ENCODE measurements at regions not wholly inside any gene's neighbourhood (a gene's known extent, or its start where the extent isn't known, plus 50 kb on each side); places are given as distances from the start of the nearest gene placed in this dataset.

DNA sequence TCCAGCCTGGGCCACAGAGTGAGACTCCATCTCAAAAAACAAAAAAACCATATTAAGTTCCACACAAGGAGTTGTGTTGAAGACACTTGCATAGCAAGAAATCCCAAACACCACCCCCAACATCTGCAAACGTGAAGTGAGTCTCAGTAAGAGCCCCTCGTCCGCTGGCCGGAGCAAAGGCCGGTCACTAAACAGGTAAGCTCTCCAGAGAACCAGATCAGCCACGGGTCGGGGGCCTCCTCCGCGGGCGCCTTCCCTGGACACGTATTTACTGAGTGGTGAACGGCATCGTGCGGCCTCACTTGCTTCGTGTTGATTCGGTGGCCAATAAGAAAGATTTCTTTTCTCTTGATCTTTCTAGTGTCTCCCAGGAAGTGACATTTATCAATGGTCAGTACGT lies 93.6 kb downstream of the MRPL36 start:
- no peak for DNase-seq
- no peak for TF ChIP-seq GATA1 (IDR thresholded peaks at IDR 0.05; ENCODE audit: low read depth, low read length)
- no peak for TF ChIP-seq POLR2A (IDR thresholded peaks at IDR 0.05; ENCODE audit: low read length)

DNA sequence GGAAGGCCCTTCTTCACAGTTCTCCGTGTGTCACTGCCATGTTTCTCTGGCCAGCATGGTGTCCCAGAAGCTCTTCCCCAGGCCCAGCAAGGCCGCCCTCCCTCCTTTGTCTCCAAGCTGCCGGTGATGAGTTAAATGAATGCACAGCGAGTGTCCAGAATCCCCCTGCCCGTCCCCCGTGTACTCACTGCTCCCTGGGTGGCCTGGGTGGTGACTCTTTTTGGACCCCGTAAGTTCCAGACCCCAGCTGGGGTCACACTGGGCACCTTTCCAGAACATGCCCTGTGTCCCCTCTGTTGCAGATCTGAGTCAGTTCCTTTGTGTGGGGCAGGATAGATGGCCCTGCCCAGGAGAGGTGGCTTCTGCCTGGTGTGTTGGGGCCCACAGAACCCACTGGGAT lies 95.0 kb downstream of the MRPL36 start:
- DNase-seq = no peak
- TF ChIP-seq GATA1 (IDR thresholded peaks at IDR 0.05; ENCODE audit: low read depth, low read length) (no peak), POLR2A (IDR thresholded peaks at IDR 0.05; ENCODE audit: low read length) (no peak)

DNA sequence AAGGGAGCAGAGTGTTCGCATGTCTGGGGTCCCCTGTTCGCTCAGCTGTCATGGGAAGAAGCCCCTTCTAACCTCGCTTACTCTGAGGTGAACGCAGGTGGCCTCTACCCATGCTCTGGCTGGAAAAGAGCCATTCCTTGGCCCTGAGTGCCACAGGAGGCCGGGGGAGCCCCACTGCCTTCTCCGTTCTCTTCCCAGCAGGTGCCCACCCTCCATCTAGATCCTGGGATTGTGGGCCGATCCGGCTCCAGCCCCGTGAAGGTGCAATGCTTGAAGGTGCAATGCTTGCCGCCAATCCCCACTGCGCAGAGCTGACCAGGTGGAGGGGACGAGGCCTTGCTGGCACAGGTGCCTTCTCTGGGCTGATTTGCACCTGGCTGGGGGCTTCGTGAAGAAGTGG lies 95.4 kb downstream of the MRPL36 start:
- TF ChIP-seq POLR2A (IDR thresholded peaks at IDR 0.05; ENCODE audit: low read length) = no peak
- no peak for TF ChIP-seq GATA1 (IDR thresholded peaks at IDR 0.05; ENCODE audit: low read depth, low read length)
- no peak for DNase-seq

DNA sequence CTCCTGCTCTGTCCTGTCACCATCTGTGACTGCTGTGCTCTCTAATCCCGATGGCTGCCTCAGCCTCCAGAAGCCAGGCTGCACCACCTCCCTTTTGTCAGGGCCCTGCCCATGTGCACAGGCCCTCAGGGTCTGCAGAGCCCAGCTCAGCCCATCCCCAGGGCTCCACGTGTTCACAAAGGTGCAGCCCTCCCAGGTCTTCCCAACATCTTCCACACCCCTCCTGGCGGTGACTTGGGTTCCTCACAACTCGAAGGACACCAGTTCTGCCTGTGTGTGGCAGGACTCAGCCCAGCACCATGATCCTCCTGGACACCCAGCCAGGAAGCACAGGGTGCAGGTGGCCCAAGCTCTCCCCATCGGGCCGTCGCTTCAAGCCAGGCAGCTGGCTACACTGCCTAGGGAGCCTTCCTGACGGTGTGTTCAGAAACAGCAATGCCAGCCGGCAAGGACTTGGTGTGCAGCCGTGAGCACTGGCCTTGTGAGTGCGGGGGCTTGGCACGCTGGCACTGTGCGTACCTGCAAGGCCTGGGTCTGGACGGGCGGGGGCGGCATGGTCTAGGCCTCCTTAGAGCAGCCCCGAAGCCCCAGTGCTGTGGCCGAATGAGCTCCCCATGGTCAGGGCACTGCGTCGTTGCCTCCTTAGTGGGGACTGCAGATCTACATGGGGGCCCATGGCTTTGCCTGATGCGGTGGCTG lies 96.1 kb downstream of the MRPL36 start:
- no peak for TF ChIP-seq POLR2A (IDR thresholded peaks at IDR 0.05; ENCODE audit: low read length)
- TF ChIP-seq GATA1 (IDR thresholded peaks at IDR 0.05; ENCODE audit: low read depth, low read length) = no peak
- DNase-seq = no peak

DNA sequence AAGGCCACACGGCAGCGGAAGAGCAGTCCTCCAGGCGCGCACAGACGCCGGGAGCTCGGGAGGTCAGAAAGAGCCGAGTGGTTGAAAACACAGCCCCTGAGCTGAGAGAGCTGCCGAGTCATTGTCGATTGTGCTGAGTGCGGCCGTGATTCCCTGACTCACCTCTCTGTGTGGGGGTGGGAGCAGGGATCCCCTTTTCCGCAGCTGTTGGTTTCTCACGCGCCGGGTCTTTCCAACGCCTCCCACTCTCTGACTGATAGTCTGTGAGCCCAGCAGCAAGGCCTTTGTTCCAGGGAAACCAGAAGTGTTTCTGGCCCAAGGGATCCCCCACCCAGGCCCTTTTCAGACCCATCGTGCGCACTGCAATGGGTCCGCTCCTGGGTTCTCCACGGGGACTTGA lies 97.3 kb downstream of the MRPL36 start:
- TF ChIP-seq POLR2A (IDR thresholded peaks at IDR 0.05; ENCODE audit: low read length) (no peak), GATA1 (IDR thresholded peaks at IDR 0.05; ENCODE audit: low read depth, low read length) (no peak)

DNA sequence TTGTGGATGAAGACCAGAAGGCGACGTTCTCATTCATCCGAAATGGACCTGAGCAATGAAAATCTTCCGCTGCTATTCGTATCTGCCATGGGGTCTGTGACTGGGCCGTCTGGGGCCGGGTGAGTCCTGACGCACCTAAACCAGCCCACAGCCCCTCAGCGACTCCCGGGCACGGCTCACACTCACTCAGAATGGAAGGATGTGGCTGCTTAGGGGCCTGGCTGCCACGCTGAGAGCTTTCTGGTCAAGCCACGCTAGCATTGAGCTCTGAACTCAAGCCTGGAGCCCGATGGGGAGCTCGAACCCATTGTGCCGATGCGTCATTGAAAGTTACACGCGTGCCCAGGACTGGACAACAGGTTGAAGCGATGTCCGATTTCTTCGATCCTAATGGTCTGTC lies 97.8 kb downstream of the MRPL36 start:
- TF ChIP-seq GATA1 (IDR thresholded peaks at IDR 0.05; ENCODE audit: low read depth, low read length) = no peak
- TF ChIP-seq POLR2A (IDR thresholded peaks at IDR 0.05; ENCODE audit: low read length) = no peak
- no peak for DNase-seq

More for the DNA sequence above, 97.3 kb downstream of the MRPL36 start:
- no peak for DNase-seq

DNA sequence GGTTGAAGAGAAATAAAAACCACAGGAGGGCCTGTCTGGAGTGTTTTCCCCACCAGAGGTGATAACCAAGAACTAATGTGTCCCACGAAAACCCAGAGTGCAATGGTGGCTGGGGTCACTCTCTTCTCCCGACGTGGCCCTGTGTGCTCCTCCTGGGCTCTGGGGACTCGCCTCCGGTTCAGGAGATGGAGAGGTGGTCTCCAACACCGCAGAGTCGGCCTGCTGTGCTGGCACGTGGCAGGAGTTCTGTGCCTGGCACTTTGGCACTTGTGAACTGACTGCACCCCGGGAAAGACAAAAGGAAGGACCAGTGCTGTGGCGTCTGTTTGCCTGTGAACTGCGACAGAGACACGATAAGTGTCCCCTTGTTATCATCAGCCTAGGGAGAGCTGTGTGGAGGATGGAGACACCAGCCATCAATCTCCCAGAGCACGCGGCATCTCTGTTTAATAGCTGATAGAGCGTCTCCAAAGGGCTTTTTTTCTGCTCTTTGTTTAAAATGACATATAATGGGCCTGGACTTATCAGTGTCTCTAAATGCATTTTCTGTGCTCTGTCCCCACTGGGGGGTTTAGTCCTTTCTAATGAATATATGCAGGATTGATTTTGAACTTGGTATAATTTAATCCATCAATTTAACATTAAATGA lies 98.3 kb downstream of the MRPL36 start:
- DNase-seq = no peak
- TF ChIP-seq GATA1 (IDR thresholded peaks at IDR 0.05; ENCODE audit: low read depth, low read length) (no peak), POLR2A (IDR thresholded peaks at IDR 0.05; ENCODE audit: low read length) (no peak)

DNA sequence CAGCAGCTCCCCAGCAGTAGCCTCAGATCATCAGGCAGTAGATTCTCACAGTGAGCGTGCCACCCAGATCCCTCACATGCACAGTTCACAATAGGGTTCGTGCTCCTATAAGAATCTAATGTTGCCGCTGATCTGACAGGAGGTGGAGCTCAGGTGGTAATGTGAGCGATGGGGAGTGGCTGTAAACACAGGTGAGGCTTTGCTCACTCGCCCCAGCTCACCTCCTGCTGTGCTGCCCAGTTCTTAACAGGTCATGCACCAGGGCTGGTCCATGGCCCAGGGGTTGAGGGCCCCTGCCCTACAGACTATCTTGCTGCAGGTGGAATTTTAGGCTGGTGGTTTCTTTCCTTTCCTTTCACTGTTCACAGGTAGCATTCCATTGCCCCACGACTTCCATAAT lies 100.2 kb downstream of the MRPL36 start:
- no peak for DNase-seq
- TF ChIP-seq POLR2A (IDR thresholded peaks at IDR 0.05; ENCODE audit: low read length) (no peak), GATA1 (IDR thresholded peaks at IDR 0.05; ENCODE audit: low read depth, low read length) (no peak)

DNA sequence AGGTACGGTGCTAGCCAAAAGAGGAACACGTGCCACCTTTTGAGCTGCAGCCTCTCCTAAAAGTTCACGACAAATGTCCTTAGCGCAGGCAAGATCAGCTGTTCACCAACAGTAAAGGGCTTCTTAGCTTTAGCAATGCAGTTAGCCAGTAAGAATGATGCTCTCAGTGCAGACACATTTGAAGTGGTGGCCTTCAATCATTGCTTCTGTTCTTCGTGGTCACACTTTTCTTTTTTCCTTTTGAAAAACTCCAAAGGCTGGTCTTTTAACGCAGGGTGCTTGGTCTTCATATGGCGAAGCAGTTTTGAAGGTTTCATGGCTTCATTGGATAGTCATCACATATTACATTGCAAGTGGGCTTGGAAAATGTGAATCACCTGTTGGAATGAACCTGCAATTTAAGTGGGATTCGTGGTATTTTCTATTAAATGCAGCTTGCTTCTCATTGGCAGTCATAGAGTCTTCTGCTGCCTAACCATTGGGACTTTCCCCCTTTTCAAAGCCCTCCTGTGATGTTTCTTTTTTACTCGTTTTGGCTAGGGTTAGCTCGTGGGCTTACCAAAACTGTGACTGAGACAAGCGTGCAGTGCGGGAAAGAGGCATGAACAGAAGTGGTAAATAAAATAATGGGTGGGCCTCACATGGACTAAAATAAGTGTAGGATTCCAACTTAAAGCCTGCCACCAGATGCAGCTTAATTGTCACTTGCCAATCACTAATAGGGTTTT lies 100.9 kb downstream of the MRPL36 start:
- no peak for DNase-seq

DNA sequence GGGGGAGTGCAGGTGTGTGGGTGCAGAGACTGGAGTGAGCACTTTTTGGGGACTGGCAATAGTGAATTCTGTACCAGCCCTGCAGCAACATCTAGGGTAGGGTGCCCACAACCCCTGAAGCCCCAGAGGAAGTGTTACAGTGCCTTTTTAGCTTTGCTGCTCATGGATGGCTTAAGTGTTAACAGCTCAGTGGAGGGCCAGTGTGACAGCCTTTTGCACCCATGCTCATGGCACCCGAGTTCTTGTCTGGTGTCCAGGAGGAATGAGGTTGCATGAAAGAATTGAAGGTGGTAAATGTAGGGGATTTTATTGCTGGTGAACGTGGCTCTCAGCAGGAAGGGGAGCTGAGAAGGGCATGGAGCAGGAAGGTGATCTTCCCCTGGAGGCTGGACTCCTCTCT lies 107.3 kb downstream of the MRPL36 start:
- no peak for TF ChIP-seq GATA1 (IDR thresholded peaks at IDR 0.05; ENCODE audit: low read depth, low read length)
- TF ChIP-seq POLR2A (IDR thresholded peaks at IDR 0.05; ENCODE audit: low read length) = no peak
- DNase-seq = no peak

More for the DNA sequence above, 100.9 kb downstream of the MRPL36 start:
- TF ChIP-seq GATA1 (IDR thresholded peaks at IDR 0.05; ENCODE audit: low read depth, low read length) (no peak), POLR2A (IDR thresholded peaks at IDR 0.05; ENCODE audit: low read length) (no peak)

DNA sequence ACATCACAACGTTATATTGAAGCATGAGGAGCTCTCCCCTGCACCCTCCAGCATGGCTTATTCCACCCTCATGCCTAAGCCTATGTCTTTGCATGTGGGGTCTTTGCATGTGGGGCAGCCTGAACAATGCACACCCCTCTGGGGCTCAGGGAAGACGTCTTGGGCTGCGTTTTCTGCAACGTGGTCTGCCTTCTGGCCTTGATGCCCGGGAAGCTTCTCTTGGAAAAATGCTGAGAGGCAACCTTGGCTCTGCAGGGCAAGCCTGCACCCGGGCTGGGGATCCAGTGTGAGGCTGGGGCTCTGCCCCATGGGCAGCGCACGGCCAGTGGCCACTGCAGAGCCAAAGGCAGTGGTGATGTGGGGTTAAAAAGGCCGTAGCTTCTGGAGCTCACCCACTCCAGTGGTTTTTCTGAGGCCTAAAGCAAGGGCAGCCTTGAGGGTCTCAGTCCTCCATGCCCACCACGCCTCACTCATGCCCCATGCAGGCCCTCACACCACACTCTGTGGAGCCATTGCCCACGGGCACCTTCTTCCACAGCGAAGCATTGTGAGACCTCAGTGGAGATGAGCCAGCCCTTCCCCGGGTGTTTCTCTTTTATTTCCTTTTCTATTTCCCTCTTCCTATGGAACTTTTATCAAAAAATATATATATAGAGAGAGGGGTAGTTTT lies 112.2 kb downstream of the MRPL36 start:
- TF ChIP-seq GATA1 (IDR thresholded peaks at IDR 0.05; ENCODE audit: low read depth, low read length) (no peak), POLR2A (IDR thresholded peaks at IDR 0.05; ENCODE audit: low read length) (no peak)
- DNase-seq = no peak

DNA sequence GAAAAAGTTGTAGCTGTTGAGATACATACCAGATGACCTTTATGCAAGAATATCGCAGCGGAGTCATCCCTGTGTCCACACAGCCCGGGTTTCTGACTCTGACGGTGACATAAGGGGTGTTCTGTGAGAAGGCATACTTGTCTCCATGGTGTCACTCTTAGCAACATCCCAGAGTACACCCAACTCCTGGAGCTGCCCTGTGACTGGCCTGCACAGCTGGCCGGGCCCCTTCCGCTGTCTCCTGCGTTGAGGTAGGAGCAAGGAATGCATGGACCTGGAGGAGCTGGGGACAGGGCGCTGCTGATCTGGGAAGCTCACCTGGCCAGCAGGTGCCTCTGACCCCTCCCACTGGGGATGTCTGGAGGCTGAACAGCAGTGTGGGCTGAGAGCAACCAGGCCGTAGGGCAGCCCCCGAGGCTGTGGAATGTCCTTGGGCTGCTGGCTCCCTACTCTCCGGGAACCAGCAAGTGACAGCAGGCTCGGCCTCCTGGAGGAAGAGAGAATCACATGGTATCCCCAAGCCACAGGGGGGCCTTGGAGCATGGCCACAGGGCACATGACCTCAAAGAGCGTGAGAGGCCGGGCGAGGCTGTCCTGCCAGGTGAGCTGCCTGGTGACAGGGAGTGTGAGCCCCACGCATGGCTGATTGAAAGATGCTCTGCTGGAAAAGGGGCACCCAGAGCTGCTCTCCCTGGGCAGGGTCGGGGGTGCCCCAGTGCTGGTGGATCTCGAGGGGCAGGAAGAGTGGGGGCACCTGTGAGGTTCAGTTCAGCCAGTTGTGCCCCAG lies 113.4 kb downstream of the MRPL36 start:
- no peak for DNase-seq
- TF ChIP-seq POLR2A (IDR thresholded peaks at IDR 0.05; ENCODE audit: low read length) (no peak), GATA1 (IDR thresholded peaks at IDR 0.05; ENCODE audit: low read depth, low read length) (no peak)

DNA sequence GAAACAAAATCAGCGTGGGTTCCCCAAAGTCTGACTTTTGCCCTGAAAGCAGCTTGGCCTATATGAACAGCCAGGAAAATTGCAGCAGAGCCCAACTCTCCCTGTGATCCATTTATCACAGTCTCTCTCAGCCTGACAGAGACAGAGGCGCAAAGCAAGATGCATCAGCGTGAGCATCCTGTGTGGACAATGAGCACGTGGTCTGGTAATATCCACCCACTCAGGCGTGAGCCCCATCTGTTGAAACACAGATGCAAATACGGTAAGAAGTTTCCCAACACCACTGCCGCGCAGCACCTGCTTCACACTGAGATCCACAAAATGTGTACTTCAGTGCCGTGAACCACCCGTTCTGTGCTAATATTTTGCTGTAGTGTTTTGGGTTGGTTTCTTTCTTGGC lies 114.6 kb downstream of the MRPL36 start:
- no peak for TF ChIP-seq POLR2A (IDR thresholded peaks at IDR 0.05; ENCODE audit: low read length)
- no peak for TF ChIP-seq GATA1 (IDR thresholded peaks at IDR 0.05; ENCODE audit: low read depth, low read length)
- no peak for DNase-seq

Measured in erythroblast (primary cell).